ENCODE measurements at regions not wholly inside any gene's neighbourhood (a gene's known extent, or its start where the extent isn't known, plus 50 kb on each side); places are given as distances from the start of the nearest gene placed in this dataset.

DNA sequence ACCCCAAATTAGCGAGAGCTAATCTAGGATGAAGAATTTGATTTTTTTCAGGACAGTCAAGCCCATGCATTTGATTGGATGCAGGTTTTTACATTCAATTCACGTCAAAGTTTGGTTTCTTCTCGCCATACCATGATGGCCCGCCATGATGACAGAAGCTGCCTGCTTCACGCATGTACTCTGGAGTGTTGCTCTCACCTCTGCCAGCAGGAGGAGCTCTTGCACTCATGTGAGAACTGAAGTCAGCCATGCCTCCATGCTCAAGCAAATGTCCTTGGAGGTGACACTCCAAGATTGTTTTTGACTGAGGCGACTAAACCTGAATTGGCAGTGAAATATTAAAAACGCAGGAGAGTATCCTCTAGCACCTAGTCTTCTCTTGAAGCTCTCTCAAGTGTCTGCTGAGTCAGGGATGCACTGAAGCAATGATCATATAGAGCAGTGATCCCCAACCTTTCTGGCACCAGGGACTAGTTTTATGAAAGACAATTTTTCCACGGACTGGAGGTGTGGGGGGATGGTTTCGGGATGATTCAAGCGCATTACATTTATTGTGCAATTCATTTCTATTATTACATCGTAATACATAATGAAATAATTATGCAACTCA lies 120.9 kb downstream of the SAMMSON start:
- peak; percentile 45 for DNase-seq

DNA sequence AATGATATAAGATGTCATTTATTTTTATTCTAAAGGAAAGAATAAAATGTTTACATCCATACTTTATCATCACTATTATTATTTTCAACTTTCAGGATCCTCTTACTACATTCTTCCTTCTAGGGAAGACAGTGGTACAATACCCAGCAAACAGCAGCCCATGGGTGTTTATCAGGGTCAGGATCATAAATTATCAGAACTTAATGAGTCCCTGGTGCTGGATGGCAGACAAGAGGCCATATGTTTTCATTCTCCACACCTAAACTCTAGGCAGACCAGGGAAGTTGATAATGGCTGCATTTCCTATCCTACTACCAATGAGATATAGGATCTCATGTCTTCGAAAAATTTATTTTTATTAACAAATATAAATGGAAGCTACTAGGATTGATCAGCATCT lies 127.7 kb downstream of the SAMMSON start:
- no peak for DNase-seq

DNA sequence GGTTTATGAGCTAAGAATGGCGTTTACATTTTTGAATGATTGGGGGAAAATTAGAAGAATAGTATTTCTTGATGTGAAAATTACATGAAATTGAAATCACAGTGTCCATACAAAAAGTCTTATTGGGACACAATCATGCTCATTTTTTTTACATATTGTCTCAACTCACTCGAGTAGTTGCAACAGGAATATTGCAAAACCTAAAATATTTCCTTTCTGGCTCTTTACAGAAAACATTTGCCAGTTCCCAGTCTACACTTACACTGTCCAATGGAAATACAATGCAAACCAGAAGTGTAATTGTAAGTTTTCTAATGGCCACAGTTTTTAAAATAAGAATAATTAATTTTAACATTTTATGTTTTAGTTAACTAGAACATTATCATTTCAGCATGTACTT lies 137.8 kb downstream of the SAMMSON start:
- no peak for DNase-seq

DNA sequence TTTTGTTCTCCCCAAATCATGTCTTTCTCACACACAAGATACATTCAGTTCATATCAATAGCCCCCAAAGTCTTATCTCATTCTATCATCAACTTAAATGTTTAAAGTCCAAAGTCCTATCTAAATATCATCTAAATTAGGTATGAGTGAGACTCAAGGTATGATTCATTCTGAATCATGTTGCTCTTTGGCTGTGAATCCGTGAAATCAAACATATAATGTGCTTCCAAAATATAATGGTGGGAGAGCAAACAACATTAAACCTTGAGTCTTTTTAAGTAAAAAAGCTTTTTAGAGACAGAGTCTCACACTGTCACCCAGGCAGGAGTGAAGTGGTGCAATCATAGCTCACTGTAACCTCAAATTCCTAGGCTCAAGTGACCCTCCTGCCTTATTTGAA lies 139.1 kb downstream of the SAMMSON start:
- DNase-seq: no peak
